ENCODE measurements at regions not wholly inside any gene's neighbourhood (a gene's known extent, or its start where the extent isn't known, plus 50 kb on each side); places are given as distances from the start of the nearest gene placed in this dataset.

DNA sequence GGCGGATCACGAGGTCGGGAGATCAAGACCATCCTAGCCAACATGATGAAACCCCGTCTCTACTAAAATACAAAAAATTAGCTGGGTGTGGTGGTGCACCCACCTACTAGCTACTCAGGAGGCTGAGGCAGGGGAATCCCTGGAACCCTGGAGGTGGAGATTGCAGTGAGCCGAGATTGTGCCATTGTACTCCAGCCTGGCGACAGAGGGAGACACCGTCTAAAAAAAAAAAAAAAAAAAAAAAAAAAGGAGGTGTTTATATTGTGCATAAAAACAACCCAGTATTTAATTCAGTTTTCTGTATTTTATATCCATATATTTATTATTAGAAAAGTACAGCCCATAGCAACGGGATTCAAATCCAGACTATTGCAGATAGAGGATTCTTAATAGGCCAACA, 129.1 kb upstream of the SOX2 start:
- Mint-ChIP-seq H3K4me3 (ENCODE audit: unreplicated experiment) (no peak overlapping the region), H3K27ac (ENCODE audit: unreplicated experiment) (no peak overlapping the region), H3K4me1 (ENCODE audit: low read depth, unreplicated experiment) (no peaks in the 10 kb centered on the region), H3K36me3 (ENCODE audit: unreplicated experiment) (no peaks in the 10 kb centered on the region), H3K9me3 (ENCODE audit: unreplicated experiment) (no peaks in the 10 kb centered on the region), H3K27me3 (ENCODE audit: unreplicated experiment) (no peaks in the 10 kb centered on the region)
- no peak for DNase-seq
- no peak for TF ChIP-seq CTCF (IDR thresholded peaks at IDR 0.05; ENCODE audit: partially characterized antibody, unreplicated experiment)

DNA sequence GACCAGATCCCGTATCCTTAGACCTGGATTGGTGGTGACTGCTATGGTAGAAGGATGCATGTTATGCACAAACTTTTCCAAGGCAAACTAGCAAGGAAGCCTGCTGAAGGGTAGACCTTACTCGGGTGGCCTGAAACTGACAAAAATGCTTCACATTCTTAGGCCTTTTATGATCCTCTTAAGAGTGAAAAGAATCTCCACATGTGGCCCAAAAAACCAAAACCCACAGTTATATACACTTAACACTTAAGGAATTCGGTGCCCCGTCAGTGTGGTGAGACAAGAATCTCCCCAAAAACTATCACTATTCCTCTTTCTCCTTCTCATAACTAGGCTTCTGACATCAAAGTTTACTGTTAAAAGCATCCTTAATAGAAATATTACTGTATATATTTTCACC, 130.1 kb upstream of the SOX2 start:
- no peaks in the 10 kb centered on the region for H3K36me3 Mint-ChIP-seq (ENCODE audit: unreplicated experiment)
- no peaks in the 10 kb centered on the region for H3K9me3 Mint-ChIP-seq (ENCODE audit: unreplicated experiment)
- no peak overlapping the region for H3K27ac Mint-ChIP-seq (ENCODE audit: unreplicated experiment)
- no peak for TF ChIP-seq CTCF (IDR thresholded peaks at IDR 0.05; ENCODE audit: partially characterized antibody, unreplicated experiment)
- DNase-seq = no peak
- H3K4me3 Mint-ChIP-seq (ENCODE audit: unreplicated experiment) = no peak overlapping the region
- no peaks in the 10 kb centered on the region for H3K4me1 Mint-ChIP-seq (ENCODE audit: low read depth, unreplicated experiment)
- no peaks in the 10 kb centered on the region for H3K27me3 Mint-ChIP-seq (ENCODE audit: unreplicated experiment)

GRCh38 chr3:181578743-181579142, 133.0 kb upstream of the SOX2 start:
- no peaks in the 10 kb centered on the region for H3K36me3 Mint-ChIP-seq (ENCODE audit: unreplicated experiment)
- TF ChIP-seq CTCF (IDR thresholded peaks at IDR 0.05; ENCODE audit: partially characterized antibody, unreplicated experiment) = no peak
- no peak overlapping the region for H3K27ac Mint-ChIP-seq (ENCODE audit: unreplicated experiment)
- H3K27me3 Mint-ChIP-seq (ENCODE audit: unreplicated experiment) = no peaks in the 10 kb centered on the region
- no peak overlapping the region for H3K4me3 Mint-ChIP-seq (ENCODE audit: unreplicated experiment)
- no peaks in the 10 kb centered on the region for H3K9me3 Mint-ChIP-seq (ENCODE audit: unreplicated experiment)
- H3K4me1 Mint-ChIP-seq (ENCODE audit: low read depth, unreplicated experiment) = no peaks in the 10 kb centered on the region
- no peak for DNase-seq

DNA sequence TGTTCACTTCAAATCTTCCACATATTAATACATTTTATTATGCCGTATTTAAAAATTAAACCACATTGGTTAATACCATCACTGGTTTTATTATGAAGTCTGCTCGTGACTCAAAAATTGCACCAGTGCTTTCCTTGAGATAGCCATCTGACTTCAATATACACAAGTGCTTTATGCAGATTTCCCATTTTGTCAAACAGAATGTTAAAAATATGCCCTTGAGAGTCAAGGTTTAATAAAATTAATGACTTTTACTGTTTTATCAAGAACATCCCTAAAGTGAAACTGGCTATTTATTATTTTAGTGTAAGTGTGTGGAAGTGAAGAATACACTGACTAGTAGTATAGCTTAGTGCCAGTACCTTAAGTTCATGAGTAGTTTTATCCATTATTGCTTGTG, 139.3 kb upstream of the SOX2 start:
- no peaks in the 10 kb centered on the region for H3K9me3 Mint-ChIP-seq (ENCODE audit: unreplicated experiment)
- H3K36me3 Mint-ChIP-seq (ENCODE audit: unreplicated experiment) = no peaks in the 10 kb centered on the region
- H3K4me3 Mint-ChIP-seq (ENCODE audit: unreplicated experiment) = no peak overlapping the region
- no peak for DNase-seq
- H3K27ac Mint-ChIP-seq (ENCODE audit: unreplicated experiment) = no peak overlapping the region
- no peaks in the 10 kb centered on the region for H3K27me3 Mint-ChIP-seq (ENCODE audit: unreplicated experiment)
- no peak for TF ChIP-seq CTCF (IDR thresholded peaks at IDR 0.05; ENCODE audit: partially characterized antibody, unreplicated experiment)
- no peaks in the 10 kb centered on the region for H3K4me1 Mint-ChIP-seq (ENCODE audit: low read depth, unreplicated experiment)

DNA sequence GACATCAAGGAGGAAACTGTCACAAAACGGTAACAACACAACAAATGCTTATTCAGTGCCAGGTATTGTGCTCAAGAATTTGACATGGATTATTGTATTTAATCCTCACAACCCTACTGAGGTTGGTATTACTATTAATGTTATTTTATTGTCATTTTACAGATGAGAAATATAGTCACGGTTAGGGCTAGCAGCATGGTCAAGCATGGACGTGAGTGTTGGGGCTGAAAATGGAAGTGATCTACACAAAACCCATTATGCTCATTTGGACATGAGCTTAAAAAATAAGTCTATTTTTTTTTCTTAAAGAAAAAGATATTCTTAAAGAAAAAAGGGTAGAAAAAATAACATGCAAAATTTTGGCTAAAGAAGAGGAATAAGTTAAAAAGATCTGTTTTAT, 141.3 kb upstream of the SOX2 start:
- Mint-ChIP-seq H3K27ac (ENCODE audit: unreplicated experiment) (no peak overlapping the region), H3K4me1 (ENCODE audit: low read depth, unreplicated experiment) (no peaks in the 10 kb centered on the region)
- TF ChIP-seq CTCF (IDR thresholded peaks at IDR 0.05; ENCODE audit: partially characterized antibody, unreplicated experiment) = no peak

More for the DNA sequence above, 141.3 kb upstream of the SOX2 start:
- H3K4me3 Mint-ChIP-seq (ENCODE audit: unreplicated experiment) = no peak overlapping the region
- DNase-seq = no peak
- H3K27me3 Mint-ChIP-seq (ENCODE audit: unreplicated experiment) = no peaks in the 10 kb centered on the region
- H3K36me3 Mint-ChIP-seq (ENCODE audit: unreplicated experiment) = no peaks in the 10 kb centered on the region
- H3K9me3 Mint-ChIP-seq (ENCODE audit: unreplicated experiment) = no peaks in the 10 kb centered on the region

Measured in glutamatergic neuron (in vitro differentiated cells).